ENCODE measurements at regions not wholly inside any gene's neighbourhood (a gene's known extent, or its start where the extent isn't known, plus 50 kb on each side); places are given as distances from the start of the nearest gene placed in this dataset.

DNA sequence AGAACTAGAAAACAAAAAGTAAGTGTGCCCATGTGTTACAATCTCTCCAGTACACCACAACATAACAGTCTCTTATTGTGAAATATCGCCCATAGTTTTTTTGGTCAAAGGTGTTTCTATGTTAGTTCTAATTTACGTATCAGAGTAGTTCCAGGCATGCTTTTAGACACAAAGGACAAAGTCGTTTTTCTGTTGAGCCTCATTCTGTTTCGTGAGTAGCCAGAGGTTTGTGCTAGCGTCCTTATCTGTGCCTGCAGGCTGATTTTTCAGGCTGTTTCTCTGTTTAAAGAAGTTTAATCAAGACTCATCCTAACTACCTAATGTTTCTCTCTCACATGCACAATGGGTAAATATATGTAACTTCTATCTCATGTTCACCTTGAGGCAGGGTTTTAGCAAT is 281.1 kb upstream of the KDM5D start:
- TF ChIP-seq, protein P1, sequence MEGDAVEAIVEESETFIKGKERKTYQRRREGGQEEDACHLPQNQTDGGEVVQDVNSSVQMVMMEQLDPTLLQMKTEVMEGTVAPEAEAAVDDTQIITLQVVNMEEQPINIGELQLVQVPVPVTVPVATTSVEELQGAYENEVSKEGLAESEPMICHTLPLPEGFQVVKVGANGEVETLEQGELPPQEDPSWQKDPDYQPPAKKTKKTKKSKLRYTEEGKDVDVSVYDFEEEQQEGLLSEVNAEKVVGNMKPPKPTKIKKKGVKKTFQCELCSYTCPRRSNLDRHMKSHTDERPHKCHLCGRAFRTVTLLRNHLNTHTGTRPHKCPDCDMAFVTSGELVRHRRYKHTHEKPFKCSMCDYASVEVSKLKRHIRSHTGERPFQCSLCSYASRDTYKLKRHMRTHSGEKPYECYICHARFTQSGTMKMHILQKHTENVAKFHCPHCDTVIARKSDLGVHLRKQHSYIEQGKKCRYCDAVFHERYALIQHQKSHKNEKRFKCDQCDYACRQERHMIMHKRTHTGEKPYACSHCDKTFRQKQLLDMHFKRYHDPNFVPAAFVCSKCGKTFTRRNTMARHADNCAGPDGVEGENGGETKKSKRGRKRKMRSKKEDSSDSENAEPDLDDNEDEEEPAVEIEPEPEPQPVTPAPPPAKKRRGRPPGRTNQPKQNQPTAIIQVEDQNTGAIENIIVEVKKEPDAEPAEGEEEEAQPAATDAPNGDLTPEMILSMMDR (IDR thresholded peaks at IDR 0.05) = no peak
- TF ChIP-seq POLR2A (IDR thresholded peaks at IDR 0.05) = no peak
